NCI-H2196 (cell line): ENCODE measurements at regions not wholly inside any gene's neighbourhood (a gene's known extent, or its start where the extent isn't known, plus 50 kb on each side); places are given as distances from the start of the nearest gene placed in this dataset.

Experiments
- DNase-seq: peaks from one replicate; lab custom pipeline; 2025; ENCODE audit not compliant: unreplicated experiment; lab: John Stamatoyannopoulos, UW

DNA sequence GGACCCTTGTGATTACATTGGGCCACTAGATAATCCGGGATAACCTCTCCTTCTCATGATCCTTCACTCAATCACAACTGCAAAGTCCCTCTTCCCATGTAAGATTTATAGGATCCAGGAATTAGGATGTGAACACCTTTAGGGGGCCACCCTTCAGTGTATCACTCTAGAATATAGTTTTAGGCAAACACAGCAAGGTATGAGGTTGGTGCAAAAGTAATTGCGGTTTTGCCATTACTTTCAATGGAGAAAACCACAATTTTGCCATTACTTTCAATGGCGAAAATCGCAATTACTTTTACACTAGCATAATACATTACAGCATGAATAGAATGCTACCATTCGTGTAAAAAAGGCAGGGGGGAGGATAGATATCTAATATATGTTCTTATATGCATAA lies 104.0 kb downstream of the BAMBI start:
- no peak for DNase-seq

DNA sequence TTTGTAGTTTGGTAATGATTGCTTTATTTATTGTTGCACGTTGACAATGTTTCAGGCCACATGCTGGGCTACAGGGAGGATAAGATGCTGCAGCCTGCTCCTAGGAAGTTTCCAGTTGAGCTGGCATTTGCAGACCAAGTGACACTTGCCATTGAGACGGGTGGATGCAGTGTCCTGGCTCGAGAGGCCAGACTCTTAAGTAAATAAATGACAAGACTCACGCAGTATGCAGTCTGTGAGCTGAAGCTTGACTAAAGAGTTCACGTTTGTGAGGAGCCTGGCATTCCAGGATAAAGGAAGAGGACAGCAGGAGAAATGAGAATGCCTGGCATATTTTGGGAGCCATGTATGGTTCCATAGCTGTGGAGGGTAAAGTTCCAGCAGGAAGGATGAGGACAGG lies 105.8 kb downstream of the BAMBI start:
- no peak for DNase-seq

DNA sequence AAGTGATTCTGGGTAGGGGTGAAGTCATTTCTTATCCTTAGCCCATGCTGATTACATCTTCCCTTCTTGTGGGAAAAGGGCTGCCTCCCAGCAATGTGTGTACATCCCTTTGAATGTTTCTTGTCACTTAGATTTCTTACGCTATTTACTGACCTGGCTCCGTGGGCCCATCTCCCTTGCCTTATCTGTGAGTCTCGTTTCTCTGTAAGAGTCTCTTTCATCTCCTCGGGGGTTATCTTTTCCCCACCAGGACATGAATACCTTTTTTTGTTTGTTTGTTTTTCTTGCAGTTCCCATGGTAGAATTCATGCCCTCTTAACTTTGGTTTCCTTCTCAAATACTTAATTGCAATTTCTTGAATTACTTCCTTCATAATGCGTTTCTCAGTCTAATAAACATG lies 107.7 kb downstream of the BAMBI start:
- DNase-seq: no peak

DNA sequence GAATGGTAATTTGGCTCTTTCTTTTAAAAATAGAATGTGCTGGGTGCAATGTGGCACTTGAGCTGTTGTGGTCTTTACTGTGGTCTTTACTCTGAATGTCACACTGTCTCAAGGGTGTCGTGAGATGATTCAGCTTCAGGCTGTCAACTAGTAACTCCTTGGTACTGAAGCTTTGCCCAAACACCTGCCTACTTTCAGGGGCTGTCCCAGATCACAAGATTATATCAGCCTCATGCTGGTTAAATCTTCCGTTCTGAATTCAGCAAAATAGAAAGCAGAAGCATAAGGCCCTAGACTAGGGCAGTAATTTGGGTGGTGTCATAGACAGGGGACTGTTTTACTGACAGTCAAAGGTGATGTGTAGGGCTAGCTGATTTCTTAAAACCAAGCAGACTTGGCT lies 110.9 kb downstream of the BAMBI start:
- no peak for DNase-seq

DNA sequence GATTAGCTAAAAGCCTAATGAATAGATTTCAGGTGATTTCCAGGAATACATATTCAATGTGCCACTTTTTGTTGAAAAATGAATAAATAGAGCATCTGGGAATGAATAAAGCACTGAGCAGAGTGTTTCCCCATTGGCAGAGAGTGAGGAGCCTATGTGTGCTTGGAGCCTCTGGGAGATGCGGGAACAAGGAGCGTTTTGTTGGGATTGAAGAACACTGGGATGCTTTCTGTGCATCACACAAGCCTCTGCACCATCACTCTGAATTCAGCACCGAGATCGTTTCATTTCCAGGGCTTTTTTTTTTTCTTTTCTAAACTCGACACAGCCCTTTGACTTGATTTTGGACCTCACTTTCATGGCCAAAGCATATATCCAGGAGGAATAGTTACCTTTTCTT lies 111.4 kb downstream of the BAMBI start:
- DNase-seq: no peak

DNA sequence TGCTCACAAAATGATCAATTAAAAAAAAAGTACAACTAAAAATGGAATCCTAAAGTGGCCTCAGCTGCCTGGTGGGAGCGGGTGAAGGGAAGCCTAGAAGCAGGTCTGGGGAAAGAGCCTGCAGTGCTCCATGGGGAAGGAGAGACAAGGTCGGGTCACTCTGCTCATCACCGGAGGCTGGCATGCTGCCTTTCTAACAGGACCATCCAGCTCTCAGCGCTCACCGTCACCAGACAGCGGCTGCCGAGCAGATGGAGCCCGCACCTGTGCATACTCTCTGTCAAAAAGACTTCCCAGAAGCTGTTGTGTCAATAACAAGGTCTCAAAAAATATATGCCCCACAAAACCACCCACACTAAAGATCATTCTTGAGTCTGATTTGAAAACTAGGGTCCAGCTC lies 112.8 kb downstream of the BAMBI start:
- no peak for DNase-seq

DNA sequence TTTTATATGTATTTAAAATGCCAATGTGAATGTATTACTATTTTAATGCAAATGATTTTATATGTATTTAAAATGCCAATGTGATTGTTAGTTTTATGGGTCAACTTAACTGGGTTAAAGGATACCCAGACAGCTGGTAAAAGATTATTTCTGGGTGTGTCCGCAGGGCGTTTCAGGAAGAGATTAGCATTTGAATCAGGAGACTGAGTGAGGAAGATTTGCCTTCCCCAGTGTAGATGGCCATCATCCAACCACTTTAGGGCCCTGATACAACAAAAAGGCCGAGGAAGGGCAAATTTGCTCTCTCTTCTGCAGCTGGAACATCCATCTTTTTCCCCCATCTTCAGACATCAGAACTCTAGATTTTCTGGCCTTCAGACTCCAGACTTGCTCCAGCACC lies 116.2 kb downstream of the BAMBI start:
- no peak for DNase-seq

DNA sequence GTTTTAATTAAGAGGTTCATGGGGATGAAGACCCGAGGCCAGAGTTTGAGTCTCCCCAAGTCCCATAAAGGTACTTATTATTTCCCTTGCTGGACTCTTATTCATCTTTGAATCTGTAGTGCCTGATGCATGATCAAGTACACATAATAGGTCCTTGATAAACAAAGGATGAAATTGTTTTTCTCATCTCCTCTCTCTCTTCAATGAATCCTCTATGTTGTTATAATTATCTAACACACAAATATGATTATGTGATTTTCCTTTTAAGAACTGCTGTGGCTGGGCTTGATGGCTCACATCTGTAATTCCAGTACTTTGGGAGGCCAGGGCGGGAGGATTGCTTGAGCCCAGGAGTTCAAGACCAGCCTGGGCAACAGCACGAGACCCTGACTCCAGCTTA lies 117.7 kb downstream of the BAMBI start:
- no peak for DNase-seq

DNA sequence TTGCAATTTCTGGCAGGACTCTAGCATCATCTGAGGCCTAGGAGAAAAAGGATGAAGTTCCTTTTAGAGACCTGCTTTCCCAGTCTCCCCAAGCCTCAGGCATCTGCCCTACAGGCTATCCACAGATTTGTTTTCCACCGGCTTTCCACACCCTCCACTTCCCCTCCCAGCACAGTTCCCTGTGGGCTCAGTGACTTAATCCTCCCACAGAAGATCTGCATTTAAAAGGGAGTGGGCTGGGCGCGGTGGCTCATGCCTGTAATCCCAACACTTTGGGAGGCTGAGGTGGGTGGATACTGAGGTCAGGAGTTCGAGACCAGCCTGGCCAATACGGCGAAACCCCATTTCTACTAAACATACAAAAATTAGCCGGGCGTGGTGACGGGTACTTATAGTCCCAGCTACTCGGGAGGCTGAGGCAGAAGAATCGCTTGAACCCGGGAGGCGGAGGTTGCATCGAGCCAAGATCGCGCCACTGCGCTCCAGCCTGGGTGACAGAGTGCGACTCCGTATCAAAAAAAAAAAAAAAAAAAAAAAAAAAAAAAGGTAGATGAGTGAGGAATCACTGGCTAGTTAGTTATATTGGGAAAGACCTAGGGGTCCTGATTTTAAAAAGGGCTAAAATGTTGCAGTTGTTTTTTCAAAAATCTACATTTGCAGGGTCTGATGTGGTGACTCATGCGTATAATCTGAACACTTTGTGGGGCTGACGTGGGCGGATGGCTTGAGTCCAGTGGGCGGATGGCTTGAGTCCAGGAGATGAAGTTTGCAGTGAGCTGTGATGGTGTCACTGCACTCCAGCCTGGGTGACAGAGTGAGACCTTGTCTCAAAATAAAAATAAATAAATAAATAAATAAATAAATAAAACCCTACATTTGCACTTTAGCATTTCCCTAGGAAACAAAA lies 119.5 kb downstream of the BAMBI start:
- DNase-seq: no peak

DNA sequence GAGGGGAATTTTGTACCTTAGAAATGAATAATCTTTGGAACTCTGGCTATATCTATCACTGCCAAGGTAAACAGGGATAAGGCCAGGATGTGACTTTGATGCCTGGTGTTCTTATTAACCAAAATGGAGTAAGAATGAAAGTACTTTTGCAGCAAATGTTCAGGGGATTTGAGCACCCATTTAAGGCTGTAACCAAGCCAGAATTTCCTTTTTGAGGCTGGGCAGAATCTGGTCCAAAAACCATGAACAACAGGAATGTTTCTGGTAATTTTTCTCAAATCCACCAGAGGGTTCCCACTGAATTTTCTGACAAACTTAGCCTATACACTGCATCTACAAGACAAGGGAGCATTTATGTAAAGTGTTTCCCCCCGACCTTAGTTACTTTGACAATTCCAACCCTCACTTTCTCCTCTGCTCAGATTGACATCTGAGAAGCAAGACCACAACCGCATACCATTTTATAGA lies 120.6 kb downstream of the BAMBI start:
- no peak for DNase-seq

DNA sequence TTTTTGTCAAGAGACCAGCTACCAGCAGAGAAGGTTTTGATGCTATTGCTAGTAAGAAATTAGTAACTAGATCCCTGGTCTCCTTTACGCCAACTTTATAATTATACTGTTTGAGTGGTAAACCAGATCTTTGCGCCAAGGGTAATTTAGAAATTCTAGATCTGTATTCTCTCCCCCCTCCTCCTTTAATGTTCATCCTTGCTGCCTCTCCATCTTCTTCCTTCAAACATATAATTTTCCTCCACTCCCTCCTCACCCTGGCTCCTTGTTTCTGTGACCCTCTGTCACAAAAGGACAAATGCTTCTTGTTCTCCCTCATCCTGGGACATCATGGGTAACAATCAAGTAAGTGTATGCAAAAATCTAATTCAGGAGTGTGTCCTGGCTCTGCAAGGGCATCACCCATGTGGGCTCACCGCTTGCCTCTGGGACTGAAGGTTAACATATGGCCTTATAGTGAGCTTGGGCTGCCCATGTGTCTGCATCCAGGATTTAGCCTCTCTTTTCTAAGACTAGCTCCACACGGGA lies 121.2 kb downstream of the BAMBI start:
- DNase-seq: no peak

DNA sequence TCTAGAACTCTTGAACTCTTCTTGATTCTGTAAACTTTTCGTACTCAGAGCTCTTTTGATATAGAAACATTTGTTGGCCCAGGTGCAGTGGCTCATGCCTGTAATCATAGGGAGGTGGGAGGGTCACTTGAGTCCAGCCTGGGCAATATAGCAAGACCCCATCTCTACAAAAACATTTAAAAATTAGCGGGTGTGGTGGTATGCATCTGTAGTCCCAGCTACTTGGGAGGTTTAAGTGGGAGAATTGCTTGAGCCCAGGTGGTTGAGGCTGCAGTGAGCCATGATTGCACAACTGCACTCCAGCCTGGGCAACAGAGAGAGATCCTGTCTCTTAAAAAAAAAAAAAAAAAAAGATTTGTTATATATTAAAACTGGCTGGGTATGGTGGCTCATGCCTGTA lies 121.6 kb downstream of the BAMBI start:
- no peak for DNase-seq

DNA sequence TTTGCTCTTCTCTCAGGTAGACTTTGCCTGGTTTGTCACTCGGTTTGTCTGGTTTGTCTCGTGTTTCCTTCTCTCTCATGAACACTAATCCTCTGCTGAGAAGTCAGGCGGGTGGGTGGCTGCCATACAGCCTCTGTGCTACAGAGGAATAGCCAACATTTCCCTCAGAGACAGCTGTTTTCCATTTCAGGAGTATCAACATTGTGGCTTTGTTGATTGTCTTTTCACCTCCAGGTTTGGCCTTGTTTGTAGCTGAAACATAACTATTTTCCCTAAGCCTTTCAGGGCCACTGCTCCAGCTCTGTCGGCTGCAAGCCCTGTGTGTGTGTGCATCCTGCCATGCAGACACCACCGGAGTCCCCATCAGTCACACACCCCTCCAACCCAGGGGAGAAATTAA lies 122.8 kb downstream of the BAMBI start:
- DNase-seq: no peak

DNA sequence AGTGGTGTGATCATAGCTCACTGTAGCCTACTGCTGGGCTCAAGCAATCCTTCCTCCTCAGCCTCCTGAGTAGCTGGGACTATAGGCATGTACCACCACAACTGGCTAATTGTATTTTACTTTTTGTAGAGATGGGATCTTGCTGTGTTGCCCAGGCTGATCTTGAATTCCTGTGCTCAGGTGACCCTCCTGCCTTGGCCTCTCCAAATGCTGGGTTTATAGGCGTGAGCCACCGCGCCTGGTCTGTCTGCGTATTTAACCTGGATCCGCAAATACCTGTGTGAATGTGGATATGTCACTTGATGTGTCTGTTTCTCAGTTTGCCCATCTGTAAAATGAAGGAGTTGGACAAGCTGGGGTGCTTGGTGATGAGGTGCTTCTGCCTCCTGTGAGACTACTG lies 123.9 kb downstream of the BAMBI start:
- DNase-seq: no peak

DNA sequence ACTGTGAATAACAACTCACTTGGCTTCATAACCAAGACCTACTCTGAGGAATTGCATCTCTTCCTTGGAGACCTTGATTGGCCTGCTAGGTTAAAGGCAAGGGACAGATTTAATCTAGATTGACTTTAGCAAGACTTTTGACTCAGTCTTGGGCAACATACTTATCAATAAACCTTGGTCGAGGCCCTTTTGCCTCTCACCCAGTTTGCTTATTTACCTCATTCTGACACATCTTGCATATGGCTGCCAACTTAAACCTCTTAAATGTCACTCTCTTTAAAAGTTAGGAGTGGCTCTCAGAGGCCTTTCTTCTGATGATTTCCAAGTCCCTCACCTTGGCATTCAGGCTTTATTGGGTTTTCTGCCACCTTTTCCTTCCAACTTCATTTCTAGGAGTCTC lies 124.5 kb downstream of the BAMBI start:
- no peak for DNase-seq

DNA sequence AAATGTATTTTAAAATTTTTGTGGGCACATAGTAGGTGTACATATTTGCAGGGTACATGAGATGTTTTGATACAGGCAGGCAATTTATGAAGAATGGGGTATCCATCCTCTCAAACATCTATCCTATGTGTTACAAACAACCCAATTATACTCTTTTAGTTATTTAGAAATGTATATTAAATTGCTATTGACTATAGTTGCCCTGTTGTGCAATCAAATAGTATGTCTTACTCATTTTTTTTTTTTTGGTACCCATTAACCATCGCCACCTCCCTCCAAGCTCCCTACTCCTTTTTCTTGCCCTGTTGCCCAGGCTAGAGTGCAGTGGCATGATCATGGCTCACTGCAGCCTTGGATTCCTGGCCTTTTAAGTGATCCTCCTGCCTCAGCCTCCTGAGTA lies 128.1 kb downstream of the BAMBI start:
- DNase-seq: no peak

DNA sequence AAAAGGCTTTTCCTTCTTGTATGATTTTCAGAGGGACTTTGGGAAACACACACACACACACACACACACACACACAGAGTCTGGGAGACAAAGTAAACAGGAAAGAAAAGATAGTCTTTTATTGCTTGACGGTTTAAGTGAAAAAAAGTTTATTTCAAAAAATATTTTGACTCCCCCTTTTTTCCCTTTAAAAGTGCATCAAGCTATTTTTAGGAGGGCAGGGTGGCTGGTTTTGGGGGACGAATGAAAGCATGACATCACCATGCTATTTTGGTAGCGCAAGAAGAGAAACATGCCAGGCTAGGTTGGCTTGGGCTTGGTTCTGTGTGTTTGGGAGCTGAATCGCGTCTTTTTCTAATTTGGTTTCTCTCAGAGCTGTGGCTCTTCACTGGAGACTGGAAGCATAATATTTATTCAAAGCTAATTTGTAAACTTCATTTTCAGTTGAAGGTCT lies 129.2 kb downstream of the BAMBI start:
- no peak for DNase-seq

DNA sequence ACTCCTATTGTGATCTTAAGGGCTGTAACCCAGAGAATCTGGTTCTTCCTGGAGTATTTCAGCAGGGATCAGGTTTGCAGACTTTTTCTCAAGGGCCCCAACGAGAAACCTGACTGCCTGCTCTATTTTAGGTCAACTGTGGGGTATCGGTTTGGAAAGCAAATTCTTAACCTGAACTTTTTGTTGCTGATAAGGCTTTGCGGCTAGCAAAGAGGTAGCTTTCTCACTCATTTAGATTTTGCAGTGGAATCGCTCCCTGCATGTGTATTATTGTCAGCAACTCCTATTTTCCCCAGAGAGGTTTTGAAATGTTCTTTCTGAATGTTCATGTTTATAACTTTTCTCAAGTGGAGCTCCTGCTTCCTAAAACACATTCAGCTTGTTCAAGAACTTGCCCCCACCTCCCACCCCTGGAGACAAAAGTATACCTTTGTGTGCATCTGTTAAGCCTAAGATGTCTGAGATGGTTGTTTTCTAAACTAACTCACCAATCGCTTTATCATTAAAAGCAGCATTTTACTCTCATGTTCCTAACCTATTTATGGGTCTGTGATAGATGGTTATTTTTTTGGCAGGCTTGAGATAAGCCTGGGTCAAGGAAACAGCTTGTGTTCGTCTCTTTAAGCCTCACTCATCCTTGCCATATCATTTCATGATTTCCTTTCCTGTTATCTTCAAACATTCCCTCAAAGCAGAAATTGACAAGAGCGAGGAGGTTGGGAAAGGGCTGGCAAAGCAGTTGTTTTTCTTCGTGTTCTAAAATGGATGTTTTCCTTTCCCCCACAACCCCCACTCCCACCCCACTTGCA lies 129.8 kb downstream of the BAMBI start:
- no peak for DNase-seq

DNA sequence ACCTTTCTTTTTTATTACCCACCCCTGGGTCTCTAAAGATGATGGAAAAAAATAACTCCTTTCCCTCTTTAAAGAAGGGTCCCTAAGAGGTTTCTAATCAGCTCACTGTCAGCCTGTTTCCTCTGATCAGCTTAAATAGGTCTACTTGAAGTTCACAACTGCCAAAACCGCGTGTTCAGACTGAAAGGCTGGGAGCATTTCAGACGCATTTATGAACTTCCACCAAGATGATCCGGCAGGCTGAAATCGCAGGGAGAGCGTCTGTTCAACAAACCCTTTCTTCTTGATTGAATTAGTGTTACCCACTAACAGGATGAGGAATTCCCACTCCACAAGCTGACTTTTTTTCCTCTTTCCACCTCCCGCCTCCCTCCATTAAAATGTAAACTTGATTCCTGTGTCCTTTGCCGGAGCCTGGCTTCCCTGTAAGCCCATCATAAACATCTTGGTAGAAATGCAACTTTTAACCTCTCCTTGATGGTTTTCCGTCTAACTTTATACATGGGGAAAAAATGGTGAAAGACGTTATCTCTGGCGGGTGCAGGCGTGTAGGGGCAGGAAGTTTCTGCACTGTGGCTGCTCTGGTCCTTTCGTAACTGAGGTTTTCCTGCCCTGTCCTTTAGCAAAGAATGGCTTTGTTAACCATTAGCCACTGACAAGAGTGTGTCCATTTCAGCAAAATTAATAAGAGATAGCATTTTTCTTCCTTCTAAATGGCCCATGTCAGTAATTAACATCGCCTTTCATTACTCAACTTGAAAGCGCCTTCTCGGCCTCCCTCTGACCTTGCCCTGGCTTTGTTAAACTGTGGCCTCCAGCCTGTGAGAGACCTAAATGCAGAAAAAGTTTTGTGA lies 130.7 kb downstream of the BAMBI start:
- DNase-seq: no peak

DNA sequence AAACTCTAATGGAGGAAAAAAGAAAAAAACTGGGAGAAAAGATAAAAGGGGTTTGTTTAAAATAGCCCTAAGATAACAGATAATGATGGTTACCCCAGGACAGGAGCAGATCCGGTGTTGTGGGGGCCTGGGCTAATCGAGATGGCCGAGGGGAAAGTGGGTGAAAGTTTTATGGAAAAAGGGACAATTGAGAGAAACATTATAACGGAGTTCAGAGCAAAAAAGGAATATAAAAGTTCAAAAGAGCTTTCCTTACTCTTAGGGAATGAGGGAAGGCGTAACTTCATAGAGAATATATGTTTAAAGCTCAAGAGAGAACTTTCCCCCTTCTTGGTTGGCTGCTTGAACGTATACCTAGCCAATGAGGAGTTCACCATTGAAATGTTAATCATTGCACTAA lies 131.4 kb downstream of the BAMBI start:
- DNase-seq: no peak
